A673 (cell line): ENCODE measurements at regions not wholly inside any gene's neighbourhood (a gene's known extent, or its start where the extent isn't known, plus 50 kb on each side); places are given as distances from the start of the nearest gene placed in this dataset.

ENCODE experiments used
- BruUV-seq: library from RNA; stranded (reverse); fragments of 400-500 nt; replicated peaks from 2 replicates; lab custom pipeline; 2021; lab: Mats Ljungman, UMichigan
- CTCF ChIA-PET: fragments of 300-600 bp; sonication (Branson Sonifier 250); formaldehyde crosslinking; loops from one replicate; lab custom pipeline; 2022; ENCODE audit warnings: antibody characterized with exemption; lab: Charles Lee
- POLR2A ChIA-PET: fragments of 300-600 bp; sonication (Branson Sonifier 250); formaldehyde crosslinking; loops from one replicate; lab custom pipeline; 2022; ENCODE audit warnings: antibody characterized with exemption; ENCODE audit not compliant: low non-redundant PET; lab: Charles Lee
- DNase-seq: peaks from one replicate; pipeline ENCODE4 v3.0.0-alpha.2; 2015; ENCODE audit warnings: low spot score
- H3K27ac ChIP-seq: fragments of 200-600 bp; sonication (generic); 2 replicates; pipeline ENCODE4 v1.5.1; 2016; ENCODE audit warnings: mixed run types, low read depth, mild to moderate bottlenecking, mixed read lengths, antibody characterized with exemption, low read length; ENCODE audit not compliant: poor library complexity, severe bottlenecking
- H3K27me3 ChIP-seq: fragments of 200-600 bp; sonication (generic); replicated peaks from 2 replicates; pipeline ENCODE4 v1.6.1; 2017; ENCODE audit warnings: mixed run types, low read depth, mild to moderate bottlenecking, mixed read lengths, antibody characterized with exemption, low read length; ENCODE audit not compliant: insufficient read depth, poor library complexity
- H3K36me3 ChIP-seq: fragments of 200-600 bp; sonication (generic); 2 replicates; pipeline ENCODE4 v1.6.1; 2016; ENCODE audit warnings: mixed run types, mild to moderate bottlenecking, mixed read lengths, antibody characterized with exemption, low read length; ENCODE audit not compliant: insufficient read depth, poor library complexity, severe bottlenecking
- H3K4me1 ChIP-seq: fragments of 200-600 bp; sonication (generic); 2 replicates; pipeline ENCODE4 v1.6.1; 2017; ENCODE audit warnings: mixed run types, mild to moderate bottlenecking, mixed read lengths, antibody characterized with exemption, low read length; ENCODE audit not compliant: insufficient read depth, poor library complexity, severe bottlenecking
- H3K4me3 ChIP-seq: fragments of 200-600 bp; sonication (generic); 2 replicates; pipeline ENCODE4 v1.5.1; 2016; ENCODE audit warnings: low read depth, mixed run types, mild to moderate bottlenecking, mixed read lengths, low read length; ENCODE audit not compliant: poor library complexity, severe bottlenecking
- H3K9me3 ChIP-seq: fragments of 200-600 bp; sonication (generic); 2 replicates; pipeline ENCODE4 v1.6.1; 2016; ENCODE audit warnings: mixed run types, low read depth, mild to moderate bottlenecking, mixed read lengths, antibody characterized with exemption, low read length; ENCODE audit not compliant: poor library complexity, severe bottlenecking
- EZH2 ChIP-seq: fragments of 200-600 bp; sonication (generic); IDR thresholded peaks from 2 replicates; pipeline ENCODE4 v1.6.1; 2017; ENCODE audit warnings: borderline replicate concordance, low read depth, mild to moderate bottlenecking, mixed read lengths, antibody characterized with exemption, low read length; ENCODE audit not compliant: poor library complexity, severe bottlenecking
- intact Hi-C: fragments of 100-400 bp; cut with micrococcal nuclease; formaldehyde crosslinking; loops from one replicate; pipeline ENCODE4 v1.10.0; 2022; ENCODE audit not compliant: unreplicated experiment
- TF ChIP-seq, protein P1 (sequence below): fragments of 300-800, 200-600 bp; sonication (generic); conservative IDR thresholded peaks from 2 replicates; pipeline ENCODE4 v1.5.1; 2017; ENCODE audit warnings: low read depth, mild to moderate bottlenecking, antibody characterized with exemption, low read length, moderate library complexity, mixed read lengths

DNA sequence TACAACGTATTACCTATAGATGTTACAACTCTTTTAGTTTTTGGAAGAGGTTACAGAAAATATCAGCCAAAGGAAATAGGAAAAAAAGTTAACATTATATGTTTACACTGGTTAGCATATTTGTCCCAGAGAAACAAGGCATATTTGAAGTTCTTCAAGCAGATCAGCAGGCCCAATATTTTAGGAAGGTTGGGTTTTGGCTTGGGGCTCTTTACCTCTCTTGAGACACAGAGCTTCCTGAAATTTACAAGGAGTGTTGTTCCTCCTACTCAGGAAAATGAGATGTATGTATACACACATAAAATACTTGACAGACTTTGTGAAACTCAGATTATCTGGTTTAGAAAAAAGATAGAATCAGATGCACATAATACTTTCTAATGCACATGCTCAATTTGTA, 323.6 kb downstream of the HGF start:
- POLR2A ChIA-PET = no interaction called here
- Histone ChIP-seq H3K27ac (no peak overlapping the region), H3K4me1 (no peaks in the 10 kb centered on the region), H3K4me3 (no peak overlapping the region), H3K27me3 (no peaks in the 10 kb centered on the region), H3K9me3 (no peaks in the 10 kb centered on the region), H3K36me3 (no peaks in the 10 kb centered on the region)
- no peak for TF ChIP-seq EZH2
- TF ChIP-seq, protein P1, sequence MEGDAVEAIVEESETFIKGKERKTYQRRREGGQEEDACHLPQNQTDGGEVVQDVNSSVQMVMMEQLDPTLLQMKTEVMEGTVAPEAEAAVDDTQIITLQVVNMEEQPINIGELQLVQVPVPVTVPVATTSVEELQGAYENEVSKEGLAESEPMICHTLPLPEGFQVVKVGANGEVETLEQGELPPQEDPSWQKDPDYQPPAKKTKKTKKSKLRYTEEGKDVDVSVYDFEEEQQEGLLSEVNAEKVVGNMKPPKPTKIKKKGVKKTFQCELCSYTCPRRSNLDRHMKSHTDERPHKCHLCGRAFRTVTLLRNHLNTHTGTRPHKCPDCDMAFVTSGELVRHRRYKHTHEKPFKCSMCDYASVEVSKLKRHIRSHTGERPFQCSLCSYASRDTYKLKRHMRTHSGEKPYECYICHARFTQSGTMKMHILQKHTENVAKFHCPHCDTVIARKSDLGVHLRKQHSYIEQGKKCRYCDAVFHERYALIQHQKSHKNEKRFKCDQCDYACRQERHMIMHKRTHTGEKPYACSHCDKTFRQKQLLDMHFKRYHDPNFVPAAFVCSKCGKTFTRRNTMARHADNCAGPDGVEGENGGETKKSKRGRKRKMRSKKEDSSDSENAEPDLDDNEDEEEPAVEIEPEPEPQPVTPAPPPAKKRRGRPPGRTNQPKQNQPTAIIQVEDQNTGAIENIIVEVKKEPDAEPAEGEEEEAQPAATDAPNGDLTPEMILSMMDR = no peak
- CTCF ChIA-PET = interaction anchor here (1.4 kb wide), 1 partner anchor 24 kb away, joined by 3 read pairs; no protein-coding TSS in a partner anchor
- BruUV-seq = no TSS peak
- no peak for DNase-seq
- intact Hi-C loops = loop anchor here (1.0 to 5.0 kb wide), 2 partner anchors 204 to 525 kb away; no protein-coding TSS in a partner anchor

DNA sequence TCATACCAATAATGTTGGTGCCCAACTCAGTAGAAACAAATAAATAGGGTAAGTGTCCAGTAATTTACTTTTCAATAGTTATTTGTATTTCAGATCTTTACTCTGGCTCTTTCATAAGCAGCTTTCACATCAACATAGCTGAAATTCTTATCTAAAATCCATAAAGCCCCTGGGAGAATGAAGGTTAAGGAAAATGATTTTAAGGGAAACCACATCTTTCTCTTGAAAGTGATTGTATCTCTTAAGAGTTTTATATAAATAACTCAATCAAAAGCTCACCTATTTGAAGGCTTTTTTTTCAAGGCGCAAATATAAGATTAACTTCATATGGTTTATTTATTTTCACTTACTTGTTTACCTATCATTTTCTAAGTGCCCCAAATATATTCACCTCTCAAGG, 324.4 kb downstream of the HGF start:
- Histone ChIP-seq H3K27ac (no peak overlapping the region), H3K36me3 (no peaks in the 10 kb centered on the region), H3K9me3 (no peaks in the 10 kb centered on the region), H3K4me1 (no peaks in the 10 kb centered on the region), H3K4me3 (no peak overlapping the region), H3K27me3 (no peaks in the 10 kb centered on the region)
- TF ChIP-seq, protein P1 = no peak
- no peak for TF ChIP-seq EZH2
- DNase-seq = no peak
- intact Hi-C loops = loop anchor here (5.0 kb wide), 1 partner anchor 203 kb away; no protein-coding TSS in a partner anchor
- no TSS peak for BruUV-seq
- ChIA-PET POLR2A (no interaction called here), CTCF (interaction anchor here (1.4 kb wide), 1 partner anchor 24 kb away, joined by 3 read pairs; no protein-coding TSS in a partner anchor)

DNA sequence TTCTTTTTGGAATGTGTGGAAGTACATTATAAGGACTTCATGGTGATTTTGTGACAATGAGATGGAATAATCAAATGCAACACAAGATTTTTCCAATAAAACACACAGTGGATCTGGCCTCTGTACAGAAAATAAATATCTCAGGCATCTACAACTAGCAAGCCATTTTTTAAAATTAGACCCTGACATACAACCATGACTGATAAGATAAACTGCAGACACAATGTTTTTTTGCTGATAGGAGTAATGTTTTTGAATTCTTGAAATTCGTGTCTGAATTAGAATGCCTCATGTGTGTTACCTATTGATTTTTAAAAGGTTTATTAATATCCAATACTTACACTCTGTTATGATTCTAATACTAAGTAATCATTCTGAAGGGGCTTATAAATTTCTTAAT, 328.1 kb downstream of the HGF start:
- no peaks in the 10 kb centered on the region for H3K27me3 ChIP-seq
- no peaks in the 10 kb centered on the region for H3K9me3 ChIP-seq
- ChIA-PET CTCF (no interaction called here), POLR2A (no interaction called here)
- intact Hi-C loops = no loop called here
- no peak for DNase-seq
- no peak for TF ChIP-seq EZH2
- TF ChIP-seq, protein P1 = no peak
- H3K4me3 ChIP-seq = no peak overlapping the region
- H3K27ac ChIP-seq = no peak overlapping the region
- BruUV-seq = no TSS peak
- no peaks in the 10 kb centered on the region for H3K36me3 ChIP-seq
- no peaks in the 10 kb centered on the region for H3K4me1 ChIP-seq
